Adrenal gland (tissue), 9 donors: ENCODE measurements at regions not wholly inside any gene's neighbourhood (a gene's known extent, or its start where the extent isn't known, plus 50 kb on each side); places are given as distances from the start of the nearest gene placed in this dataset.

Experiments used
- DNase-seq, 7 donors: peaks; one replicate each; pipeline ENCODE4 v3.0.0-alpha.2; 2019 to 2020
- H3K27ac ChIP-seq, 5 donors: fragments of 200-600 bp; sonication (generic) in 4 of 5; 1 replicate in 3 of 5; 2 replicates in 2 of 5; pipeline versions ENCODE4 v1.5.1 to v1.8.0; 2016 to 2020; ENCODE audit warnings: mild to moderate bottlenecking in 1 of 5
- H3K27me3 ChIP-seq: fragments of 200-600 bp; 2 replicates; pipeline ENCODE4 v1.8.0; 2021
- H3K36me3 ChIP-seq, 2 donors: fragments of 200-600 bp; replicated peaks in 1 of 2; 1 replicate in 1 of 2; 2 replicates in 1 of 2; pipeline versions ENCODE4 v1.5.1 to v1.8.0; 2018 to 2022
- H3K4me1 ChIP-seq, 2 donors: fragments of 200-600 bp; replicated peaks in 1 of 2; 1 replicate in 1 of 2; 2 replicates in 1 of 2; pipeline versions ENCODE4 v1.5.1 to v1.8.0; 2018 to 2021
- H3K4me3 ChIP-seq, 4 donors: fragments of 200-600 bp; sonication (generic) in 3 of 4; one replicate each; pipeline ENCODE4 v1.5.1; 2016 to 2018
- H3K9me3 ChIP-seq, 3 donors: fragments of 200-600 bp; sonication (generic) in 1 of 3; replicated peaks in 1 of 3; 1 replicate in 2 of 3; 2 replicates in 1 of 3; pipeline versions ENCODE4 v1.5.1 to v1.8.0; 2016 to 2021
- CTCF ChIP-seq, 6 experiments: fragments of 450-650 bp in 4 of 6; fragments of 200-600 bp in 2 of 6; sonication (generic) in 1 of 6; IDR thresholded peaks; 1 replicate in 5 of 6; 2 replicates in 1 of 6; pipeline versions ENCODE4 v1.5.1 to v1.8.0; 2016 to 2021; ENCODE audit warnings: antibody characterized with exemption in 6 of 6, mild to moderate bottlenecking in 2 of 6, moderate library complexity in 1 of 6
- POLR2A ChIP-seq, 2 donors: fragments of 450-650 bp; IDR thresholded peaks; one replicate each; pipeline ENCODE4 v1.6.1; 2017; ENCODE audit warnings: antibody characterized with exemption in 2 of 2, mild to moderate bottlenecking in 2 of 2, moderate library complexity in 1 of 2
- WGBS, 4 donors: extraction: QIAGEN DNeasy Blood & Tissue Kit in 2 of 4; methylation state at CpG; one replicate each; pipeline versions ENCODE4 v1.1.5 to v1.1.7; 2013 to 2017; 5-methylcytosine and 5-hydroxymethylcytosine counted together
- intact Hi-C, 2 donors: fragments of 100-400 bp; cut with DNase I; formaldehyde crosslinking; loops; one replicate each; pipeline versions ENCODE4 v1.14.1 to v1.15.0; 2022 to 2023
- donor health status: healthy with polysubstance abuse.
- donor health status: Bipolar disorder and iron deficiency.
- donor health status: DM: yes; HTN: yes; CAD: no.
- donor health status: DM: no; HTN: no; CAD: no.
- donor health status: DM: no; HTN: no; CAD: no.

- 68 to 77% (median 71%) methylated on average over 1 of the region's 1 CpG for WGBS, 4 donors
- no peaks in the 10 kb centered on the region for H3K9me3 ChIP-seq
- no peaks in the 10 kb centered on the region for H3K36me3 ChIP-seq
- H3K4me1 ChIP-seq: no peaks in the 10 kb centered on the region
- no peak for DNase-seq
- TF ChIP-seq POLR2A (IDR thresholded peaks at IDR 0.05): no peak
- no peak for TF ChIP-seq CTCF (IDR thresholded peaks at IDR 0.05)
- H3K27me3 ChIP-seq: no peaks in the 10 kb centered on the region
- H3K4me3 ChIP-seq: no peak overlapping the region
- intact Hi-C loops: no loop called here
- H3K27ac ChIP-seq: no peak overlapping the region
Measured at GRCh38 chr9:106075960-106076327, 381.6 kb downstream of the TMEM38B start.

GRCh38 chr9:106076711-106077110, 382.4 kb downstream of the TMEM38B start:
- intact Hi-C loops: no loop called here
- Histone ChIP-seq H3K4me3 (no peak overlapping the region), H3K36me3 (no peaks in the 10 kb centered on the region), H3K4me1 (no peaks in the 10 kb centered on the region), H3K27ac (no peak overlapping the region), H3K9me3 (no peaks in the 10 kb centered on the region), H3K27me3 (no peaks in the 10 kb centered on the region)
- TF ChIP-seq CTCF (IDR thresholded peaks at IDR 0.05): no peak
- TF ChIP-seq POLR2A (IDR thresholded peaks at IDR 0.05): no peak
- WGBS, 4 donors: 31 to 62% (median 48%) methylated on average over 1 of the region's 1 CpG
- no peak for DNase-seq

- no peaks in the 10 kb centered on the region for H3K36me3 ChIP-seq
- no peak overlapping the region for H3K27ac ChIP-seq
- no peaks in the 10 kb centered on the region for H3K4me1 ChIP-seq
- DNase-seq: no peak
- TF ChIP-seq CTCF (IDR thresholded peaks at IDR 0.05) (no peak), POLR2A (IDR thresholded peaks at IDR 0.05) (no peak)
- intact Hi-C loops: no loop called here
- H3K9me3 ChIP-seq: no peaks in the 10 kb centered on the region
- no peak overlapping the region for H3K4me3 ChIP-seq
- 75 to 88% (median 80%) methylated on average over 2 of the region's 2 CpGs for WGBS, 4 donors
- H3K27me3 ChIP-seq: no peaks in the 10 kb centered on the region
Measured at GRCh38 chr9:106077731-106078130, 383.4 kb downstream of the TMEM38B start.

- intact Hi-C loops: no loop called here
- DNase-seq: no peak
- H3K27ac ChIP-seq: no peak overlapping the region
- no peaks in the 10 kb centered on the region for H3K27me3 ChIP-seq
- WGBS, 4 donors: 63 to 77% (median 71%) methylated on average over 3 of the region's 3 CpGs
- H3K9me3 ChIP-seq: no peaks in the 10 kb centered on the region
- TF ChIP-seq CTCF (IDR thresholded peaks at IDR 0.05) (no peak), POLR2A (IDR thresholded peaks at IDR 0.05) (no peak)
- H3K4me1 ChIP-seq: no peaks in the 10 kb centered on the region
- no peak overlapping the region for H3K4me3 ChIP-seq
- no peaks in the 10 kb centered on the region for H3K36me3 ChIP-seq
Measured at GRCh38 chr9:106082621-106083020, 388.3 kb downstream of the TMEM38B start.
